ENCODE measurements at regions not wholly inside any gene's neighbourhood (a gene's known extent, or its start where the extent isn't known, plus 50 kb on each side); places are given as distances from the start of the nearest gene placed in this dataset.

GRCh38 chr2:104120171-104120570, 733.7 kb upstream of the POU3F3 start:
- TF ChIP-seq, protein P1, sequence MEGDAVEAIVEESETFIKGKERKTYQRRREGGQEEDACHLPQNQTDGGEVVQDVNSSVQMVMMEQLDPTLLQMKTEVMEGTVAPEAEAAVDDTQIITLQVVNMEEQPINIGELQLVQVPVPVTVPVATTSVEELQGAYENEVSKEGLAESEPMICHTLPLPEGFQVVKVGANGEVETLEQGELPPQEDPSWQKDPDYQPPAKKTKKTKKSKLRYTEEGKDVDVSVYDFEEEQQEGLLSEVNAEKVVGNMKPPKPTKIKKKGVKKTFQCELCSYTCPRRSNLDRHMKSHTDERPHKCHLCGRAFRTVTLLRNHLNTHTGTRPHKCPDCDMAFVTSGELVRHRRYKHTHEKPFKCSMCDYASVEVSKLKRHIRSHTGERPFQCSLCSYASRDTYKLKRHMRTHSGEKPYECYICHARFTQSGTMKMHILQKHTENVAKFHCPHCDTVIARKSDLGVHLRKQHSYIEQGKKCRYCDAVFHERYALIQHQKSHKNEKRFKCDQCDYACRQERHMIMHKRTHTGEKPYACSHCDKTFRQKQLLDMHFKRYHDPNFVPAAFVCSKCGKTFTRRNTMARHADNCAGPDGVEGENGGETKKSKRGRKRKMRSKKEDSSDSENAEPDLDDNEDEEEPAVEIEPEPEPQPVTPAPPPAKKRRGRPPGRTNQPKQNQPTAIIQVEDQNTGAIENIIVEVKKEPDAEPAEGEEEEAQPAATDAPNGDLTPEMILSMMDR (IDR thresholded peaks at IDR 0.05; ENCODE audit: poor library complexity, severe bottlenecking): no peak
- TF ChIP-seq EZH2 (IDR thresholded peaks at IDR 0.05; ENCODE audit: borderline replicate concordance, insufficient read depth, low read length, poor library complexity, severe bottlenecking): no peak
- peak; percentile 80 for TF ChIP-seq POLR2AphosphoS5 (IDR thresholded peaks at IDR 0.05)
- TF ChIP-seq TAF1 (IDR thresholded peaks at IDR 0.05; ENCODE audit: low read depth): no peak
